HUES6 (cell line): ENCODE measurements at regions not wholly inside any gene's neighbourhood (a gene's known extent, or its start where the extent isn't known, plus 50 kb on each side); places are given as distances from the start of the nearest gene placed in this dataset.

Source experiments
- H3K27ac ChIP-seq: 2 replicates; pipeline ENCODE4 v1.7.0; 2013; ENCODE audit warnings: low read depth, mild to moderate bottlenecking, low read length, inconsistent platforms
- H3K27me3 ChIP-seq: 2 replicates; pipeline ENCODE4 v1.6.1; 2013; ENCODE audit warnings: low read length; ENCODE audit not compliant: control insufficient read depth, insufficient read depth
- H3K36me3 ChIP-seq: 2 replicates; pipeline ENCODE4 v1.6.1; 2013; ENCODE audit warnings: low read length; ENCODE audit not compliant: control insufficient read depth, insufficient read depth
- H3K4me1 ChIP-seq: 2 replicates; pipeline ENCODE4 v1.6.1; 2013; ENCODE audit warnings: low read length; ENCODE audit not compliant: control insufficient read depth, insufficient read depth
- H3K4me3 ChIP-seq: 2 replicates; pipeline ENCODE4 v1.5.1; 2013; ENCODE audit warnings: low read depth, low read length
- H3K9ac ChIP-seq: one replicate; pipeline ENCODE4 v1.6.1; 2013; ENCODE audit warnings: mild to moderate bottlenecking, low read length
- H3K9me3 ChIP-seq: 2 replicates; pipeline ENCODE4 v1.6.1; 2013; ENCODE audit warnings: low read depth, low read length; ENCODE audit not compliant: control insufficient read depth, insufficient read depth

- no peak overlapping the region for H3K27ac ChIP-seq
- H3K4me1 ChIP-seq = no peaks in the 10 kb centered on the region
- no peak overlapping the region for H3K9ac ChIP-seq
These were observed 76.5 kb downstream of the NRN1 start for GRCh38 chr6:5930143-5930770.

GRCh38 chr6:5923840-5924239 is 82.9 kb downstream of the NRN1 start:
- H3K27me3 ChIP-seq = no peaks in the 10 kb centered on the region; the same call in 1 of the 2 replicates
- H3K36me3 ChIP-seq = no peaks in the 10 kb centered on the region
- H3K4me3 ChIP-seq = no peak overlapping the region
- H3K9me3 ChIP-seq = no peaks in the 10 kb centered on the region
- no peaks in the 10 kb centered on the region for H3K4me1 ChIP-seq
- no peak overlapping the region for H3K9ac ChIP-seq
- H3K27ac ChIP-seq = no peak overlapping the region

More at GRCh38 chr6:5930143-5930770, 76.5 kb downstream of the NRN1 start:
- H3K4me3 ChIP-seq = no peak overlapping the region
- H3K36me3 ChIP-seq = no peaks in the 10 kb centered on the region
- H3K27me3 ChIP-seq = no peaks in the 10 kb centered on the region
- H3K9me3 ChIP-seq = peaks cover 10% of the 10 kb centered on the region; the same call in 1 of the 2 replicates

- no peaks in the 10 kb centered on the region; the same call in 1 of the 2 replicates for H3K27me3 ChIP-seq
- H3K9me3 ChIP-seq = no peaks in the 10 kb centered on the region
- H3K4me3 ChIP-seq = no peak overlapping the region
- H3K36me3 ChIP-seq = no peaks in the 10 kb centered on the region
- H3K4me1 ChIP-seq = no peaks in the 10 kb centered on the region
- H3K27ac ChIP-seq = no peak overlapping the region
- no peak overlapping the region for H3K9ac ChIP-seq
These were observed 84.5 kb downstream of the NRN1 start for GRCh38 chr6:5922230-5922629.

GRCh38 chr6:5909721-5910120 is 97.0 kb downstream of the NRN1 start:
- Histone ChIP-seq H3K27me3 (no peaks in the 10 kb centered on the region), H3K27ac (no peak overlapping the region), H3K9me3 (no peaks in the 10 kb centered on the region), H3K4me1 (no peaks in the 10 kb centered on the region), H3K4me3 (no peak overlapping the region), H3K9ac (no peak overlapping the region), H3K36me3 (no peaks in the 10 kb centered on the region)

- Histone ChIP-seq H3K4me1 (no peaks in the 10 kb centered on the region), H3K9ac (no peak overlapping the region), H3K4me3 (no peak overlapping the region), H3K27me3 (no peaks in the 10 kb centered on the region; the same call in 1 of the 2 replicates), H3K36me3 (no peaks in the 10 kb centered on the region), H3K27ac (no peak overlapping the region), H3K9me3 (no peaks in the 10 kb centered on the region)
These were observed 99.9 kb downstream of the NRN1 start for GRCh38 chr6:5906842-5907241.

- Histone ChIP-seq H3K4me3 (no peak overlapping the region), H3K36me3 (no peaks in the 10 kb centered on the region), H3K27me3 (no peaks in the 10 kb centered on the region; the same call in 1 of the 2 replicates), H3K27ac (no peak overlapping the region), H3K9ac (no peak overlapping the region), H3K9me3 (no peaks in the 10 kb centered on the region), H3K4me1 (no peaks in the 10 kb centered on the region)
These were observed 100.4 kb downstream of the NRN1 start for GRCh38 chr6:5906340-5906670.

- Histone ChIP-seq H3K9ac (no peak overlapping the region), H3K9me3 (no peaks in the 10 kb centered on the region), H3K4me3 (no peak overlapping the region), H3K36me3 (no peaks in the 10 kb centered on the region), H3K4me1 (no peaks in the 10 kb centered on the region), H3K27ac (no peak overlapping the region), H3K27me3 (no peaks in the 10 kb centered on the region; the same call in 1 of the 2 replicates)
These were observed 101.0 kb downstream of the NRN1 start for GRCh38 chr6:5905431-5906339.

GRCh38 chr6:5904532-5904931 is 102.2 kb downstream of the NRN1 start:
- no peaks in the 10 kb centered on the region for H3K4me1 ChIP-seq
- no peak overlapping the region for H3K27ac ChIP-seq
- H3K27me3 ChIP-seq = no peaks in the 10 kb centered on the region; the same call in 1 of the 2 replicates
- H3K36me3 ChIP-seq = no peaks in the 10 kb centered on the region
- no peak overlapping the region for H3K9ac ChIP-seq
- no peaks in the 10 kb centered on the region for H3K9me3 ChIP-seq
- H3K4me3 ChIP-seq = no peak overlapping the region

GRCh38 chr6:5899216-5900045 is 107.3 kb downstream of the NRN1 start:
- H3K9ac ChIP-seq = no peak overlapping the region
- peaks cover 3% of the 10 kb centered on the region; the same call in 1 of the 2 replicates for H3K27me3 ChIP-seq
- H3K36me3 ChIP-seq = no peaks in the 10 kb centered on the region
- no peaks in the 10 kb centered on the region for H3K9me3 ChIP-seq
- no peak overlapping the region for H3K4me3 ChIP-seq
- no peaks in the 10 kb centered on the region for H3K4me1 ChIP-seq
- no peak overlapping the region for H3K27ac ChIP-seq

- no peak overlapping the region for H3K4me3 ChIP-seq
- no peak overlapping the region for H3K27ac ChIP-seq
- no peaks in the 10 kb centered on the region for H3K4me1 ChIP-seq
- H3K9me3 ChIP-seq = no peaks in the 10 kb centered on the region
- no peak overlapping the region for H3K9ac ChIP-seq
- peaks cover 3% of the 10 kb centered on the region; the same call in 1 of the 2 replicates for H3K27me3 ChIP-seq
- H3K36me3 ChIP-seq = no peaks in the 10 kb centered on the region
These were observed 108.2 kb downstream of the NRN1 start for GRCh38 chr6:5898563-5898962.
